Calu3 (cell line): ENCODE measurements at regions not wholly inside any gene's neighbourhood (a gene's known extent, or its start where the extent isn't known, plus 50 kb on each side); places are given as distances from the start of the nearest gene placed in this dataset.

Experiments used
- BruUV-seq: library from RNA; stranded (reverse); fragments of 400-500 nt; replicated peaks from 2 replicates; lab custom pipeline; 2021; lab: Mats Ljungman, UMichigan
- CTCF ChIA-PET: fragments of 300-600 bp; sonication (Branson Sonifier 250); formaldehyde crosslinking; loops from one replicate; lab custom pipeline; 2022; ENCODE audit warnings: antibody characterized with exemption; lab: Charles Lee
- DNase-seq: peaks from one replicate; pipeline ENCODE4 v3.0.0; 2022
- H3K27ac Mint-ChIP-seq: one replicate; pipeline ENCODE4 v1.8.0; 2022; ENCODE audit warnings: mixed read lengths; ENCODE audit not compliant: unreplicated experiment
- H3K27me3 Mint-ChIP-seq: one replicate; pipeline ENCODE4 v1.8.0; 2022; ENCODE audit warnings: mixed read lengths; ENCODE audit not compliant: unreplicated experiment
- H3K36me3 Mint-ChIP-seq: one replicate; pipeline ENCODE4 v1.8.0; 2022; ENCODE audit warnings: mild to moderate bottlenecking, moderate library complexity, mixed read lengths; ENCODE audit not compliant: insufficient read depth, unreplicated experiment
- H3K4me1 Mint-ChIP-seq: one replicate; pipeline ENCODE4 v1.8.0; 2022; ENCODE audit warnings: mild to moderate bottlenecking, low read depth, mixed read lengths; ENCODE audit not compliant: unreplicated experiment
- H3K4me3 Mint-ChIP-seq: one replicate; pipeline ENCODE4 v1.8.0; 2022; ENCODE audit warnings: mild to moderate bottlenecking, low read depth, moderate library complexity, mixed read lengths; ENCODE audit not compliant: unreplicated experiment
- H3K9me3 Mint-ChIP-seq: one replicate; pipeline ENCODE4 v1.8.0; 2022; ENCODE audit warnings: low read depth, mixed read lengths; ENCODE audit not compliant: unreplicated experiment
- intact Hi-C: fragments of 100-400 bp; cut with micrococcal nuclease; formaldehyde crosslinking; loops from one replicate; pipeline ENCODE4 v1.10.0; 2022; ENCODE audit not compliant: unreplicated experiment
- TF ChIP-seq, protein P1 (sequence below): fragments of 200-600 bp; IDR thresholded peaks from one replicate; pipeline ENCODE4 v1.8.0; 2022; ENCODE audit warnings: antibody characterized with exemption; ENCODE audit not compliant: unreplicated experiment

DNA sequence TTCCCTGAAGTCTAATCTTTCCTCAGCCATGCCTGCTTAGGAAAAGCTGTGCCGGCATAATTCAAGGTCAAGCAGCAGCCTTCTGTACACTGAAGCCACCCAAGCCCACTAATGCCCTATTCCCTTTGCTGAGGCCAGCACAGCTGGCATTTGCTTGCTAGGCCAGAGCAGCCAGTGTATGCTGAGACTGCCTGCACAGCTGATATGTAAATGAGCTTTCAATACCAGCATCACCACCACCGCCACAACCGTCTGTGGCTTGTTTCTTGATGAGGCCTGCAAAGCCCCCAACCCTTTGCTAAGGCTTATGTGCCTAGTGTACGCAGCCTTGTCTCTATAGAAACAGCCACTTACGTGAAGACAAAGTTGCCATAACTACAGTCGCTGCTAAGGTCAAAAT lies 56.3 kb upstream of the TNRC6B start:
- H3K4me3 Mint-ChIP-seq: no peak overlapping the region
- H3K4me1 Mint-ChIP-seq: no peaks in the 10 kb centered on the region
- no peaks in the 10 kb centered on the region for H3K9me3 Mint-ChIP-seq
- H3K36me3 Mint-ChIP-seq: peaks cover 5% of the 10 kb centered on the region
- H3K27ac Mint-ChIP-seq: no peak overlapping the region
- TF ChIP-seq, protein P1, sequence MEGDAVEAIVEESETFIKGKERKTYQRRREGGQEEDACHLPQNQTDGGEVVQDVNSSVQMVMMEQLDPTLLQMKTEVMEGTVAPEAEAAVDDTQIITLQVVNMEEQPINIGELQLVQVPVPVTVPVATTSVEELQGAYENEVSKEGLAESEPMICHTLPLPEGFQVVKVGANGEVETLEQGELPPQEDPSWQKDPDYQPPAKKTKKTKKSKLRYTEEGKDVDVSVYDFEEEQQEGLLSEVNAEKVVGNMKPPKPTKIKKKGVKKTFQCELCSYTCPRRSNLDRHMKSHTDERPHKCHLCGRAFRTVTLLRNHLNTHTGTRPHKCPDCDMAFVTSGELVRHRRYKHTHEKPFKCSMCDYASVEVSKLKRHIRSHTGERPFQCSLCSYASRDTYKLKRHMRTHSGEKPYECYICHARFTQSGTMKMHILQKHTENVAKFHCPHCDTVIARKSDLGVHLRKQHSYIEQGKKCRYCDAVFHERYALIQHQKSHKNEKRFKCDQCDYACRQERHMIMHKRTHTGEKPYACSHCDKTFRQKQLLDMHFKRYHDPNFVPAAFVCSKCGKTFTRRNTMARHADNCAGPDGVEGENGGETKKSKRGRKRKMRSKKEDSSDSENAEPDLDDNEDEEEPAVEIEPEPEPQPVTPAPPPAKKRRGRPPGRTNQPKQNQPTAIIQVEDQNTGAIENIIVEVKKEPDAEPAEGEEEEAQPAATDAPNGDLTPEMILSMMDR: no peak
- DNase-seq: no peak
- intact Hi-C loops: no loop called here
- BruUV-seq: no TSS peak
- CTCF ChIA-PET: no interaction called here
- no peaks in the 10 kb centered on the region for H3K27me3 Mint-ChIP-seq

DNA sequence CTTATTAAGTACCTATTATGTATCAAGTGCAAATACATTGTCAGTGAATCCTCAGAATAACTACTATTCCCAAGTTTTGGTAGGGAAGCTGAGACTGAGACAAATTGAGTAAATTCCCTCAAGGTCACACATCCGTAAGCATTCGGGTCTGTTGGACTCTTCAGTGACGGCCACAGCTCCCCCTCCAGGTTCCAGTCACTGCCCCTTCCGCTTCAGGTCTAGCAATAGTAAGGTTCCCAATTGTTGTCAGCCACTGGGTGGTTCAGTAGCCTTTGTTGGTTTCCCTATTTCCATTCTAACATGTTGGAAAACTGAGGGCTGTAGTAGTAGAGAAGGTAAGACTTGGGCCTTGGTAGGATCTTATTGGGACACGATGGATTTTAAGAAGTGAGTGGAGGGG lies 54.9 kb upstream of the TNRC6B start:
- CTCF ChIA-PET: no interaction called here
- H3K27ac Mint-ChIP-seq: no peak overlapping the region
- intact Hi-C loops: no loop called here
- no peaks in the 10 kb centered on the region for H3K9me3 Mint-ChIP-seq
- no TSS peak for BruUV-seq
- H3K36me3 Mint-ChIP-seq: peaks cover 5% of the 10 kb centered on the region
- no peaks in the 10 kb centered on the region for H3K27me3 Mint-ChIP-seq
- DNase-seq: no peak
- no peaks in the 10 kb centered on the region for H3K4me1 Mint-ChIP-seq
- no peak overlapping the region for H3K4me3 Mint-ChIP-seq
- TF ChIP-seq, protein P1: no peak

DNA sequence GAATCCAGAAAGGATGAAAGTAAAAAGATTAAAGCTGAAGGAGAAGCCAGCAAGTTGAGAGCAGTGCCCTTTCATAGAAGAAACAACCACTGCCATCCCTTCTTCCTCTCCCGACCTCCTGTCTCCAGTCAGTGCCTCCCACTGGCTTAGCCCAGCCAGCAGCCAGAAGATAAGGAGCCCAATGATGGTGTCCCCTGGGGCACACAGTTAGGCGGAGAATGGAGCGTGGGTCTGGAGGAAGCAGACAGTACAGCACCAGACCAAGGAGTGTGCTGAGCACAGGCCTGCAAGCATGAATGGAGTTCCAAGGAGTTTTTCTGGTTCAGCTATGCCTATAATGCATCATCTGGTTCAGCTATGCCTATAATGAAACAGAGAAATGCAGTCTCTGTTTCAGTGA lies 54.3 kb upstream of the TNRC6B start:
- Mint-ChIP-seq H3K9me3 (no peaks in the 10 kb centered on the region), H3K36me3 (peaks cover 5% of the 10 kb centered on the region), H3K4me3 (no peak overlapping the region), H3K4me1 (no peaks in the 10 kb centered on the region), H3K27me3 (no peaks in the 10 kb centered on the region), H3K27ac (no peak overlapping the region)
- no peak for DNase-seq
- intact Hi-C loops: no loop called here
- CTCF ChIA-PET: interaction anchor here (0.7 kb wide), 1 partner anchor 176 kb away, joined by 6 read pairs; no protein-coding TSS in a partner anchor
- TF ChIP-seq, protein P1: no peak
- no TSS peak for BruUV-seq
